Caco-2 (cell line): ENCODE measurements at regions not wholly inside any gene's neighbourhood (a gene's known extent, or its start where the extent isn't known, plus 50 kb on each side); places are given as distances from the start of the nearest gene placed in this dataset.

Experiments
- BruUV-seq: library from RNA; stranded (reverse); fragments of 400-500 nt; replicated peaks from 2 replicates; lab custom pipeline; 2021; lab: Mats Ljungman, UMichigan
- CTCF ChIA-PET: fragments of 300-600 bp; sonication (Branson Sonifier 250); formaldehyde crosslinking; loops from one replicate; lab custom pipeline; 2022; ENCODE audit warnings: antibody characterized with exemption; lab: Charles Lee
- POLR2A ChIA-PET: fragments of 300-600 bp; sonication (Branson Sonifier 250); formaldehyde crosslinking; loops from one replicate; lab custom pipeline; 2022; ENCODE audit warnings: antibody characterized with exemption; lab: Charles Lee
- DNase-seq, 2 experiments: peaks; one replicate each; pipeline versions ENCODE4 v3.0.0 to v3.0.0-alpha.2; 2020 to 2022
- H3K27me3 ChIP-seq: replicated peaks from 2 replicates; pipeline ENCODE4 v1.6.0; 2011; ENCODE audit warnings: low read length; ENCODE audit not compliant: control insufficient read depth, insufficient read depth
- H3K36me3 ChIP-seq: 2 replicates; pipeline ENCODE4 v1.5.1; 2011; ENCODE audit warnings: low read length; ENCODE audit not compliant: control insufficient read depth, insufficient read depth
- H3K4me1 ChIP-seq: fragments of 250-450 bp; sonication (Bioruptor Pico); 2 replicates; pipeline ENCODE4 v1.5.1; 2020; ENCODE audit warnings: mild to moderate bottlenecking
- H3K4me3 ChIP-seq: 2 replicates; pipeline ENCODE4 v1.5.1; 2011; ENCODE audit warnings: low read depth, mild to moderate bottlenecking, control low read depth, low read length
- H3K9me3 ChIP-seq: fragments of 250-450 bp; sonication (Bioruptor Pico); 2 replicates; pipeline ENCODE4 v1.5.1; 2020; ENCODE audit warnings: mild to moderate bottlenecking, moderate library complexity
- H3K27ac Mint-ChIP-seq: one replicate; pipeline ENCODE4 v1.8.0; 2022; ENCODE audit warnings: mixed read lengths; ENCODE audit not compliant: unreplicated experiment
- H3K27me3 Mint-ChIP-seq: one replicate; pipeline ENCODE4 v1.8.0; 2022; ENCODE audit warnings: mixed read lengths; ENCODE audit not compliant: insufficient read depth, unreplicated experiment
- H3K36me3 Mint-ChIP-seq: one replicate; pipeline ENCODE4 v1.8.0; 2022; ENCODE audit warnings: mild to moderate bottlenecking, mixed read lengths; ENCODE audit not compliant: insufficient read depth, unreplicated experiment
- H3K4me1 Mint-ChIP-seq: one replicate; pipeline ENCODE4 v1.8.0; 2022; ENCODE audit warnings: low read depth, mixed read lengths; ENCODE audit not compliant: unreplicated experiment
- H3K4me3 Mint-ChIP-seq: one replicate; pipeline ENCODE4 v1.8.0; 2022; ENCODE audit warnings: mild to moderate bottlenecking, moderate library complexity, mixed read lengths; ENCODE audit not compliant: unreplicated experiment
- H3K9me3 Mint-ChIP-seq: one replicate; pipeline ENCODE4 v1.8.0; 2022; ENCODE audit warnings: mixed read lengths; ENCODE audit not compliant: unreplicated experiment
- CTCF ChIP-seq, 2 experiments: fragments of 200-600 bp in 1 of 2; IDR thresholded peaks; 1 replicate in 1 of 2; 2 replicates in 1 of 2; pipeline versions ENCODE4 v1.5.1 to v1.8.0; 2011 to 2022; ENCODE audit warnings: antibody characterized with exemption in 1 of 2, control low read depth in 1 of 2, inconsistent platforms in 1 of 2, low read depth in 1 of 2, low read length in 1 of 2, mild to moderate bottlenecking in 1 of 2, moderate library complexity in 1 of 2; ENCODE audit not compliant: insufficient read depth in 1 of 2, severe bottlenecking in 1 of 2, unreplicated experiment in 1 of 2
- intact Hi-C: fragments of 100-400 bp; cut with micrococcal nuclease; formaldehyde crosslinking; loops from one replicate; pipeline ENCODE4 v1.10.0; 2022; ENCODE audit not compliant: unreplicated experiment

GRCh38 chrX:129145840-129146272 lies 377.4 kb downstream of the SMARCA1 start:
- no peaks in the 10 kb centered on the region for H3K27me3 Mint-ChIP-seq
- Histone ChIP-seq H3K27me3 (no peaks in the 10 kb centered on the region), H3K9me3 (no peaks in the 10 kb centered on the region), H3K4me1 (peaks cover 24% of the 10 kb centered on the region), H3K4me3 (no peak overlapping the region), H3K36me3 (no peaks in the 10 kb centered on the region)
- no peaks in the 10 kb centered on the region for H3K4me1 Mint-ChIP-seq
- no TSS peak for BruUV-seq
- ChIA-PET CTCF (no interaction called here), POLR2A (no interaction called here)
- H3K27ac Mint-ChIP-seq: no peak overlapping the region
- intact Hi-C loops: no loop called here
- no peaks in the 10 kb centered on the region for H3K9me3 Mint-ChIP-seq
- no peak for TF ChIP-seq CTCF (IDR thresholded peaks at IDR 0.05; ENCODE audit: insufficient read depth in 1 of 2, low read depth in 1 of 2, low read length in 1 of 2, severe bottlenecking in 1 of 2, unreplicated experiment in 1 of 2)
- H3K36me3 Mint-ChIP-seq: peaks cover 6% of the 10 kb centered on the region
- no peak for DNase-seq
- H3K4me3 Mint-ChIP-seq: no peak overlapping the region

GRCh38 chrX:129145385-129145784 lies 377.9 kb downstream of the SMARCA1 start:
- Histone ChIP-seq H3K9me3 (no peaks in the 10 kb centered on the region), H3K27me3 (no peaks in the 10 kb centered on the region), H3K4me1 (peaks cover 24% of the 10 kb centered on the region), H3K36me3 (no peaks in the 10 kb centered on the region), H3K4me3 (no peak overlapping the region)
- ChIA-PET CTCF (no interaction called here), POLR2A (no interaction called here)
- peaks cover 6% of the 10 kb centered on the region for H3K36me3 Mint-ChIP-seq
- H3K4me3 Mint-ChIP-seq: no peak overlapping the region
- DNase-seq: no peak
- H3K27ac Mint-ChIP-seq: peak overlapping the region; percentile 67
- no peaks in the 10 kb centered on the region for H3K9me3 Mint-ChIP-seq
- intact Hi-C loops: no loop called here
- BruUV-seq: no TSS peak
- H3K27me3 Mint-ChIP-seq: no peaks in the 10 kb centered on the region
- H3K4me1 Mint-ChIP-seq: no peaks in the 10 kb centered on the region
- no peak for TF ChIP-seq CTCF (IDR thresholded peaks at IDR 0.05; ENCODE audit: insufficient read depth in 1 of 2, low read depth in 1 of 2, low read length in 1 of 2, severe bottlenecking in 1 of 2, unreplicated experiment in 1 of 2)

DNA sequence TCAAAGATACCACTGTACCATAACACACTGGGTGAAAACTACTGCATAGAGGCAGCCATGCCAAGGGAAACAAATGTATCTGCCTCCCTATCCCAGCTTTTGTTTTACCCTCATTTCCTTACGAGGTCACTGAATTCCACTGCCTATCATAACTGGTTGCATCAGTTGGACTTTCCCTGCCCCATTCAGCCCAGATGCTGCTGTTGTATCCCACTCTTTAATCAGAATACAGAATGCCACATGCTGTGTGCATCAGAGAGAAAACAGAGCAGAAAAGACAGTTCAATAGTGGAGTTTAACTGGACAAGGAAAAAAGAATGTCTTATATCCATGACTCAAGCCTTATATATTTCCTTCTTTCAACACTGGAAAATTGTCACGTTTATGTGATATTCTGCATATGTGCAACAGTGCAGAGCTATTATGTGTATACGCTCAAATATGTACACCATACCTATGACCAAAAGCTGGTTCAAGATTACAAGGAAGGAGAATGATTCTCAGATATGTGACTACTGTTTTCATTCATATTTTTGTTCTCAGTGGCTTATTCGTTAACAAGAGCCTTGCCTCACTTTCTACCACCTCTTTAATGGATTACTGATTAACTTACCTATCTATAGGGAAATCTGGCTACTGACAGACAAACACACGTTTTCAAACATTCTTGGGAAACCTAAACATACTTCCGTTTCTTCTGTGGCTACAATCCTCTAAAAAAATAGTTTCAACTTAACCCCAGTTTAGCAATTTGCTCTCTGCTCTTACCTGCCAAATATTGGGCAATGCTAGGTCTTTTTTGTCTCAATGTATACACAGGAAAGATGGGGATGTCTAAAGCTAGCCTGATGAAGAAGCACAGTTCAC lies 378.9 kb downstream of the SMARCA1 start:
- no peaks in the 10 kb centered on the region for H3K27me3 Mint-ChIP-seq
- Histone ChIP-seq H3K9me3 (no peaks in the 10 kb centered on the region), H3K4me1 (peaks cover 24% of the 10 kb centered on the region), H3K27me3 (no peaks in the 10 kb centered on the region), H3K36me3 (no peaks in the 10 kb centered on the region), H3K4me3 (no peak overlapping the region)
- H3K27ac Mint-ChIP-seq: peak overlapping the region; percentile 67
- no peaks in the 10 kb centered on the region for H3K9me3 Mint-ChIP-seq
- H3K4me1 Mint-ChIP-seq: no peaks in the 10 kb centered on the region
- no peak for TF ChIP-seq CTCF (IDR thresholded peaks at IDR 0.05; ENCODE audit: insufficient read depth in 1 of 2, low read depth in 1 of 2, low read length in 1 of 2, severe bottlenecking in 1 of 2, unreplicated experiment in 1 of 2)
- peak in 1 of 2 experiments; percentile 55 for DNase-seq
- peaks cover 6% of the 10 kb centered on the region for H3K36me3 Mint-ChIP-seq
- ChIA-PET CTCF (no interaction called here), POLR2A (no interaction called here)
- BruUV-seq: no TSS peak
- H3K4me3 Mint-ChIP-seq: peak overlapping the region; percentile 48
- intact Hi-C loops: loop anchor here (1.0 to 5.0 kb wide), 3 partner anchors 47 to 260 kb away; no protein-coding TSS in a partner anchor
